NCI-H748 treated with DMSO at 0.1 percent for 48 hours (cell line): ENCODE measurements at regions not wholly inside any gene's neighbourhood (a gene's known extent, or its start where the extent isn't known, plus 50 kb on each side); places are given as distances from the start of the nearest gene placed in this dataset.
"Not testable (repeated sequence)": the region's sequence is repeated elsewhere in the genome, so short reads cannot be mapped to it uniquely, and the experiment has no call there.

Experiments used
- DNase-seq: peaks from one replicate; lab custom pipeline; 2025; lab: John Stamatoyannopoulos, UW

GRCh38 chr20:56724241-56724757 is 95.2 kb downstream of the TFAP2C start:
- no peak for DNase-seq

- no peak for DNase-seq
These were observed 100.9 kb downstream of the TFAP2C start for GRCh38 chr20:56730003-56730402.

- no peak for DNase-seq
These were observed 101.9 kb downstream of the TFAP2C start for GRCh38 chr20:56730996-56731395.

- DNase-seq = no peak
These were observed 102.4 kb downstream of the TFAP2C start for GRCh38 chr20:56731476-56731875.

DNA sequence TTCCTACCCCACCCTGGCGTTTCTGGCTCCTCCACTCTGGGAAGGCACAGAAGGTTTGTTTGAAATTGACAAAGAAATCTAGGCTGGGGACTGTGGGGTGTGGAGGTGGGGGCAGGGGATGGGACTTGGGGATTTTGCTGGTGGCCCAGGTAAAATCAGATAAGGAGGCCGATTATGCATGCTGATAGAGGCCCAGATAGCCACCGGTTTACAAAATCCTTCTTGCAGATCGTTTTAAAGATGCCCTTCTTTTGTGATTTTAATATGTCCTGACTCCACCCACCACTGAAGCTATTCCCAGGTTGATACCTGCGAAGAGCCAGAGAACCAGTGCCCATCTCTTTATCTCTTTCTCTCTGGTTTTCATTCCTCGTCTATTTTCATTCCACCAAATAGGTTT is 104.9 kb downstream of the TFAP2C start:
- DNase-seq = no peak

DNA sequence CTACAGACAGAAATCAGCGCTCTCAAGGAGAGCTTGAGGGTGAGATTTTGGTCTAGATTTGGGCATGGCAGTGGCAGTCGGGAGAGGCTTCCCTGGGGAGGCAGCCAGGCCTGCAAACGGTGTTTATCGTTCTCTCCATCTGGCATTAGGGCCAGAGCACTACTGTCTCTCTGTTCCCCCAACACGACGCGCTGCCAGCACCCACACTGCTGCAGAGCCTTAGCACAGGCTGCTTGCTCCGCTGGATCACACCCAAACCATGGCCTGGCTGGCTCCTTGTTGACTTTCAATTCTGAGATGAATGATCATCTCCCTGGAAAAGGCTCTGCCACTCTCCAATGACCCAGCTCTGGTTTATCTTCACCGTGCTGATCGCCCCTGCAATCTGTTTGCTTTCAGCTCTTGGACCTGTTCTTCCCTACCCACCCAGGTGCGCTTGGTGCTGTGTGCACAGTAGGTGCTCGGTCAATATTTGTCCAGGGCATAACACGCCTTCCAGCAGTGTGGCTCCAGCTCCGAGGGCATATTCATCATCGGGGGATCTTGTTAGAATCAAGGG is 106.1 kb downstream of the TFAP2C start:
- DNase-seq = no peak

DNA sequence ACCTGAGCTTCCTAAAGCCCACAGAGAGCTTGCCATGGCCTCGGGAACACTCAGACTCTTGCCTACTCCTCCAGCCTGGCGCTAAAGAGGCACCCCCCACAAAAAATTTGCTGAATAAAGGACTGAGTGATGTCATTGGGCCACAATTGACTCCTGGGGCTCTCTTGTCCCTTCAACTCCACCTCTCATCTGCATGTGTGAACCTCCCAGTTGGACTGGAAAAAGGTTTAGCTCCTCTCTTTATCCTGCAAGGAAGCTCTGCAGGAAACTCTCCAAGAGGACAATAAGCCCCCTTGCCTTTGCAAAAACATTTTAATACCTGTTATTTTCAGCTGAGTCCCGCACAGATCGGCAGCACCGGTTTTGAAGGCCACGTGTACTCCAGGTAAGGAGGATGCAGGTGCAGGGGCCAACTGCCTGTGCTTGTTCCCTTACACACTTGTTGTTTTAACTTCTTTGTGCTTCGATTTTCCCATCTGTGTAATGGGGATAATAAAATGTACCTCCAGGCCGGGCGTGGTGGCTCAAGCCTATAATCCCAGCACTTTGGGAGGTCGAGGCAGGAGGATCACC is 107.3 kb downstream of the TFAP2C start:
- DNase-seq = no peak

- not testable (repeated sequence) for DNase-seq
These were observed 115.3 kb downstream of the TFAP2C start for GRCh38 chr20:56744325-56744821.

DNA sequence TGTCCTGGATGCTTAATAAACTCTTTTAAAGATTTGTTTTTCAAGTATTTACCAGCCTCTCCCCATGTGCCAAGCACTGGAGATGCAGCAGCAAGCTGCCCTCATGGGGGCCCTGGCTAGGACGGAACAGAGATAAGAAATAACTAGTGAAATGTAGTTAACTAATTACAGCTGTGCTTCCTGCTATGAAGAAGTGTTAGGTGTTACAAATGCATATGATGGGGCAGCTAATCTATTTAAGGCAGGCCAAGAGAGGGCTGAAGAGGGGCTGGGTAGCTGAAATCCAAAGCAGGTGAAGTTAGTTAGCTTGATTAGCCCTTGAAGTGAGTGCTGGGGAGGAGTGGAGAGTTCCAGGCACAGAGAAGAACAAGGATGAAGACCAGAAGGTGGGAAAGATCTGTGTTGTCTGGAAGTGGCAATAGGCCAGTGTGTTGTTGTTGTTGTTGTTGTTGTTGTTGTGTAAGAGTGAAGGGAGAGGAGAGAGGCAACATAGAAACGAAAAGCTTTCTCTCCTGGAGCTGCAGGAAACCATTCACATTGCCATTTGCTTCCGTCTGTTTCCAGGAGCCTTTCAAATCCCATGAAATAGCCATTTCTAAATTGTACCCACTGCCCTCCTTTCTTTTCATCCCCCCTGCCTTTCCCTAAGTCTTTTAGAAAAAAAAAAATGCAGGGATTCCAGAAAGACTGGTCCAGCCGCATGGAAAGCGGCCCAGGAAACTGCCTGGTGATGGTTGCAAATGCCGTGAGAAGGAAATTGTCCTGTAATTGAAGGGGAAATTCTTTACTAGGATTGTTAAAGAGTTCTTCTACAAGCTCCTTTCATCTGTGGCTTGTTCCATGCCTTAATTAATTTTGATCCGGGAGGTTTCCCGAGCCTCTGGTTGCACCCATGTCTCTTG is 119.6 kb downstream of the TFAP2C start:
- no peak for DNase-seq

DNA sequence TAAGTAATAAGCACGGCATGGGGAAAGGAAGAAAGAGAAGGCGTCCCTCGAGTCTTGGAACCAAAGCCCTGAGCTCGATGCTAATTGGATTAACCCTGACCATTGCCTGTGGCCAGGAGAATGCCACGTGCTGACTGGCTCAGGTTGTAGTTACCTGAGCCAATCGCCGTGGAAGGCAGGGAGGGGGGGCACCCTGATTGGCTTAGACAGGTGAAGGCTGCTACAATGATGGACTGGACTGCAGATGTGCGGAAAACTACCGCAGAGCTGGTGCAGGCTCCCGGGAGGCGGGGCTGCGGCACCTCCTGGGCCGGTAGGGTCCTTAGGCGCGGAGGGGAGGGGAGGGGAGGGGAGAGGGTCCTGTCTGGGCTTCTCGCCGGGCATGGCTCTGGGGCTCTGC is 121.3 kb downstream of the TFAP2C start:
- DNase-seq = no peak

- DNase-seq = no peak
These were observed 123.2 kb downstream of the TFAP2C start for GRCh38 chr20:56752274-56752673.

DNA sequence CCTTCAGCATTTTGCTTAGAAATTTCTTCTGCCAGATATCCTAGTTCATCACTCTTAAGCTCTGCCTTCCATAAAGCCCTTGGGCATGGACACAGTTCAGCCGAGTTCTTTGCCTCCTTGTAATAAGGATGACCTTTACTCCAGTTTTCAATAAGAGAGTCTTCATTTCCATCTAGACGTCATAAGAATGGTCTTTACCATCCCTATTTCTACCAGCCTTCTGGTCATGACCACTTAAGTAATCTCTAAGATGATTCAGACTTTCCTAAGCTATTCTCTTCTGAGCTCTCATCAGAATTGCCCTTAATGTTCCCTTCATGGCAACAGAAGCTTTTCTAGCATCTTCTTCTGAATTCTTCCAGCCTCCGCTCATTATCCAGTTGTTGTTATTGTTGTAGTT is 126.1 kb downstream of the TFAP2C start:
- DNase-seq = no peak

DNA sequence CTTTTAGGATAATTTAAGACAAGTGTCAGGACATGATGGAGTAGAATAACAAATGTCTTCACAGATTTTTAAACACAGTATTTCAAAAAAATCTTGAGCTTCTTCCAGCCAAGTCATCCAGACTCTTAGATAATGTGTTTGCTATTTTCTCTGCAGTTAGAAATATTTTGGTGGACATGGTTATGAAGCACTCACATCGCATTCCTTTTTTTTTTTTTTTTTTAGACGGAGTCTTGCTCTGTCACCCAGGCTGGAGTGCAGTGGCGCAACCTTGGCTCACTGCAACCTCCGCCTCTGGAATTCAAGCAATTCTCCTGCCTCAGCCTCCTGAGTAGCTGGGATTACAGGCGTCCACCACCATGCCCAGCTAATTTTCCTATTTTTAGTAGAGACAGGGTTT is 127.6 kb downstream of the TFAP2C start:
- not testable (repeated sequence) for DNase-seq

GRCh38 chr20:56758706-56759105 is 129.6 kb downstream of the TFAP2C start:
- DNase-seq = no peak

DNA sequence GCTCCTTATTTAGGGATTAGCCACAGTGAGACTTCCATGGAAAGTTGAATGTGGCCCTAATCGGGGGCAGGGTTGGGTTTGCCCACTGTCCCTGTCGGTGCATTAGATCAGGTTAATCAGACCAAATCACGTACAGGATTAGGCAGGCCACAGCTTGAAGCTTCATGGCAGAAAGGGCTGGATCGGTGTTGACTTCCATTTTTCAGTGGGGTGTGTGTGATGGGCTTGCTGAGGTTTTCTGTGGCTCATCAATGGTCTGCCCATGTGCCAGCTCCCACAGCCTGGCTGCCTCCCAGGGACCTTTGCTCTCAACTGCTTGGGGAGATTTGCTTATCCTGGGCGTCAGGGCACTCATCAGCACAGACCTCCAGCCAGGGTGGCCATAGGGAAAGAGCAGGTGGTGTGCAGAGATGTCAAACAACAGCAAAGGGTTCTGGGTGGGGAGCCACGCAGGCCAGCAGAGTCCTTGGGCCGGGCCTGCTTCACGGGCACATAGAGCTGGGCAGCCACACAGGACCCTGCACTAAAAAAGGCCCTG is 130.7 kb downstream of the TFAP2C start:
- no peak for DNase-seq

GRCh38 chr20:56760610-56761009 is 131.5 kb downstream of the TFAP2C start:
- DNase-seq = no peak

DNA sequence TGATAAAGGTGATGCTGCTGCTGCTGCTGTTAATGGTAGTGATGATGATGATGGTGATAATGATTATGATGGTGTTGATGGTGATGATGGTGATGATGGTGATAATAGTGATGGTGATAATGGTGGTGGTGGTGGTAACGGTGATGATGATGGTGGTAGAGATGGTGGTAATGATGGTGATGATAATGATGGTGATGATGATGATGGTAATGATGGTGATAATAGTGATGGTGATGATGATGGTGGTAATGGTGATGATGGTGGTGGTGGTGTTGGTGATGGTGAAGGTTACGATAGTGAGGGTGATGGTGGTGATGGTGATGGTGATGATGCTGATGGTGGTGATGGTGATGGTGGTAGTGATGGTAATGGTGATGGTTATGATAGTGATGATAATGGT is 132.3 kb downstream of the TFAP2C start:
- no peak for DNase-seq

DNA sequence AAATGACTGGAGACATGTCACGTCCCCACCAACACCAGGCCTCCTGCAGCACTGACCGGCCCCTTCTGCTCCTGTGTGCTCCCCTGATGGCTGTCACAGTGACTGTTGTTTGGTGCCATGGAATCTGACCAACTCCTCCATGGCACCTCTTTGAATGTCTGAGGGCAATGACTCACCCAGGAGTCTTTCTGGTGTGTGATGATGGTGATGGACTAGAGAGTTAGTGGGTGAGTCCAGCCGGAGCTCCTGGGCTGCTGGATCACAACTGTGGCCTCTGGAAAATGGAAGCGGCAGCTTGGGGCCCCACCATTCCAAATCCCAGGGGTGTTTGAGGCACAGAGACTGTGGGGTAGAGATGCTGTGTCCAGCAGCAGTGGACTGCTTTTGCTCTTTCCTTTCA is 133.3 kb downstream of the TFAP2C start:
- DNase-seq = no peak

DNA sequence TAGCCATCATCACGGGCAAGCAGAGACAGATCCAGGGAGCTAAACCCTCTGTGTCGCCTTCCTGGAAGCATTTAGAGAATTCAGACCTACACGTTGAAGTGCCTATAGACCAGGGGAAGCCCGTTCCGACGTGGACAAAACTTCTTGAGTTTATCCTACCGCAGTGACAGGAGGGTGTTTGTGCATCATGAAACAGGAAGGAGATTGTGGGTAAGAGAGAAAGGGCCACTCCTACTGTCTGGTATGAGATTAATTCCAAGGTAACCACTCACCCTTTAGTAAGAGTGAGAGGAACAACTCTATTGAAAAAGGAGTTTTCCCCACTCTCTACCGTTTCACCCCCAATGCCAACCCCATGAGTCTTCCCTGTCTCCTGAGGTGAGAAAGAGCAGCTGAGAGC is 133.7 kb downstream of the TFAP2C start:
- no peak for DNase-seq

GRCh38 chr20:56764671-56765070 is 135.6 kb downstream of the TFAP2C start:
- DNase-seq = no peak

DNA sequence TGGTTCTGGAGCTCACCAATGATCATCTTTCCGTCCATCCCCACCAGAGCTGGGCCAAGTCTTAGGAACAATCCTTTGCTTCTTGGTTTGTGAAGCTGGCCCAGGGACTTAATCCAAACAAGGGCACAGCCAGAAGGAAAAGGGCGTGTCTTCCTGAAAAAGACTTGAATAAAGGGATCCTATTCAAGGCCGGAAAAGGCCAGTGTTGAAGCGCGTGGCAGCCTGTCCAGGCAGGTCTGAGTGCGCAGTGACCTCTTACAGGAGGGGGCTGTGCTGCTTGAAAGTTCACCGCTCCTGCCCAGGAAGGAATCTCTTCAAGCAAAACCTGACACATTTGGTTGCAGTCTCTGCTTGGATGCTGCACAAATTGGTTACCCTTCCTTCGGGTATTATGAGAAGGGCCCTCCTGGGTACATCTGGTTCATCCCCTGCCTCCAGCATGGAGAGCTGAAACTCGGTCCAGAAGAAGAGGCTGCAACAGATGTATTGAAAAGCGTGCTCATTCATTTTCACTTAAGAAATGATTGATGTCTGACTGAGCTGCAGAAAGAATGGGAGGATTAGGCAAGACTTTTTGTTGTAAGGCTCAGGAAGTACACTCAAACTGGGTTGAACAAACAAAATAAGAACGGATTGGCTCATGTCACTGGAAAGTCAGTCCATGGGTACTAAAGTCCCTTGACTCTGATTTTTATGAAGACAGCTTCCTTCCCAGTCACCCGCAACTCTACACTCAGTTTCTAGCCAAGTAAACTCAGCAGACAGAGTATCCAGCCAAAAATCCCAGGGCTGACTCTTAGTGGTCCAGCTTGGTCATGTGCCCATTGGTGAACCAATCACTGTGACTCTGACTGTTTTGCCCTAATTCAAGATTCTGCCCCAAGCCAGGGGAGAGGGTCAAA is 136.3 kb downstream of the TFAP2C start:
- no peak for DNase-seq

DNA sequence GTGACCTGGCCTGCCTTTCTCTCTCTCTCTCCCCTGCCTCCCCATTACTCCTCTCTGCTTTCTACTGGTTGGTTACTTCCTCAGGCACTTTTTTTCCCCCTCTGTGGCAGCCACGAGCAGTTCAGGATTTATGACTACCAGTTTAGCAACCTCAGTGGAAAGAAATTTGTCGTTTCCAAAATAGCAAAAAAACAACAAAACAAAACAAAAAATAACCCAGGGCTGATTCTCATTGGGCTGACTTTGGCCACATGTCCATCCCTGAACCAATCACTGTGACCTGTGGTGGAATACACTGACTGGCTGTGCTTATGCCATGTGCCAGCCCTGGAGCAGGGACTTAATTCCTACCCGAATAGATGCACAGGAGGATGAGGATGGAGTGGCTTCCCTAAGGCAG is 137.4 kb downstream of the TFAP2C start:
- DNase-seq = no peak
